RWPE2 (cell line): ENCODE measurements at regions not wholly inside any gene's neighbourhood (a gene's known extent, or its start where the extent isn't known, plus 50 kb on each side); places are given as distances from the start of the nearest gene placed in this dataset.
A peak's percentile ranks its signal among the peaks of the same experiment; 100 is the strongest.

ENCODE experiments used
- ATAC-seq: fragments of 200-7000 bp; cut with Tn5 transposase; 3 replicates; pipeline ENCODE4 v1.9.1; 2021; ENCODE audit warnings: low read depth
- DNase-seq: peaks from one replicate; pipeline ENCODE4 v3.0.0-alpha.2; 2020; ENCODE audit warnings: low spot score
- H3K27ac ChIP-seq: fragments of 450-650 bp; 2 replicates; pipeline ENCODE4 v1.5.1; 2017; ENCODE audit warnings: mild to moderate bottlenecking; ENCODE audit not compliant: poor library complexity, severe bottlenecking
- H3K27me3 ChIP-seq: fragments of 250-450 bp; sonication (Bioruptor Pico); 2 replicates; pipeline ENCODE4 v1.5.1; 2021; ENCODE audit warnings: mild to moderate bottlenecking, moderate library complexity; ENCODE audit not compliant: insufficient read depth, poor library complexity, severe bottlenecking
- H3K36me3 ChIP-seq: fragments of 250-450 bp; sonication (Bioruptor Pico); 2 replicates; pipeline ENCODE4 v1.5.1; 2020; ENCODE audit warnings: low read depth, mild to moderate bottlenecking, moderate library complexity
- H3K4me1 ChIP-seq: fragments of 250-450 bp; sonication (Bioruptor Pico); 2 replicates; pipeline ENCODE4 v1.5.1; 2021; ENCODE audit warnings: mild to moderate bottlenecking, moderate library complexity; ENCODE audit not compliant: insufficient read depth, poor library complexity, severe bottlenecking
- H3K4me3 ChIP-seq: fragments of 250-450 bp; sonication (Bioruptor Pico); 2 replicates; pipeline ENCODE4 v1.5.1; 2021; ENCODE audit warnings: mild to moderate bottlenecking, moderate library complexity; ENCODE audit not compliant: severe bottlenecking
- H3K9me3 ChIP-seq: fragments of 250-450 bp; sonication (Bioruptor Pico); 2 replicates; pipeline ENCODE4 v1.5.1; 2021; ENCODE audit warnings: mild to moderate bottlenecking, moderate library complexity; ENCODE audit not compliant: severe bottlenecking
- TF ChIP-seq, protein P1 (sequence below): fragments of 450-650 bp; IDR thresholded peaks from one replicate; pipeline ENCODE4 v1.5.1; 2017; ENCODE audit warnings: mild to moderate bottlenecking, moderate library complexity; ENCODE audit not compliant: poor library complexity, severe bottlenecking

DNA sequence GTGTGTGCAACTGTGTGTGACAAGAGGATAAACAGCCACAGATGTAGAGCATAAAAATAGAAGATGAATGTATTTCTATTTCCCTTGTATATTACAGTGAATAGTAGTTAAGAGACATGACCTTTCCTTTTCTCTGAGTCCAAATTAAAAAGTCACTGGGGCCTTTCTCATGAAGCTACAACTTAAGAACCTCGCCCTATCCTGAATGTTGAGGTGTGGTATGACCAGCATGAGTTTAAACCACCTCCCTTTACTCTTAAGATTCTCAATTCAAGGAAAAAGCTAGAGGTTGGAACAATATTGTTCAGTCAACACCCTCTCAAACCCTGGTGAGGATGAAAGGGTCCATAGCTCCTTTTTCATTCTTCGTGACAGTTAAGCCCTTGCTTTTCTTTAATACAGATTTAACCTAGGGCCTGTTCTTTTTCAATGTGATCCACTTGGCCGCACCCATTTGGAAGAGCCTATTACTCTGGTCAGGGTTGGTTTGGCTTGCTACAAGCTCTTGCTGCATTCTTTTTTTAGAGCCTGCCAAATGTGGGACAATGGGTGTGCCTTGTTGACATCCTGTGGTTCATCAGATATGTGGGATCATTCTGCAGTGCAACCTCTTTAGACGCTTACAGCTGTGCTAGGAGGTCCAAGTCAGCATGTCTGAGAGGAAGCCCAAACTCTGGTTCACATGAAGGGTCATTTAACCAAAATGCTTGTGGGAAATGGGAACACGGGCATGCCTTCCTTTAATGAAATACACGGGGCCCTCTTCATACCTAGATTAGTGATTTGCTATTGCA, 290.0 kb downstream of the HAO1 start:
- H3K36me3 ChIP-seq: no peaks in the 10 kb centered on the region
- DNase-seq: no peak
- H3K4me3 ChIP-seq: no peak overlapping the region
- H3K9me3 ChIP-seq: no peaks in the 10 kb centered on the region
- H3K27ac ChIP-seq: no peak overlapping the region
- TF ChIP-seq, protein P1, sequence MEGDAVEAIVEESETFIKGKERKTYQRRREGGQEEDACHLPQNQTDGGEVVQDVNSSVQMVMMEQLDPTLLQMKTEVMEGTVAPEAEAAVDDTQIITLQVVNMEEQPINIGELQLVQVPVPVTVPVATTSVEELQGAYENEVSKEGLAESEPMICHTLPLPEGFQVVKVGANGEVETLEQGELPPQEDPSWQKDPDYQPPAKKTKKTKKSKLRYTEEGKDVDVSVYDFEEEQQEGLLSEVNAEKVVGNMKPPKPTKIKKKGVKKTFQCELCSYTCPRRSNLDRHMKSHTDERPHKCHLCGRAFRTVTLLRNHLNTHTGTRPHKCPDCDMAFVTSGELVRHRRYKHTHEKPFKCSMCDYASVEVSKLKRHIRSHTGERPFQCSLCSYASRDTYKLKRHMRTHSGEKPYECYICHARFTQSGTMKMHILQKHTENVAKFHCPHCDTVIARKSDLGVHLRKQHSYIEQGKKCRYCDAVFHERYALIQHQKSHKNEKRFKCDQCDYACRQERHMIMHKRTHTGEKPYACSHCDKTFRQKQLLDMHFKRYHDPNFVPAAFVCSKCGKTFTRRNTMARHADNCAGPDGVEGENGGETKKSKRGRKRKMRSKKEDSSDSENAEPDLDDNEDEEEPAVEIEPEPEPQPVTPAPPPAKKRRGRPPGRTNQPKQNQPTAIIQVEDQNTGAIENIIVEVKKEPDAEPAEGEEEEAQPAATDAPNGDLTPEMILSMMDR: no peak
- H3K27me3 ChIP-seq: no peaks in the 10 kb centered on the region
- no peaks in the 10 kb centered on the region for H3K4me1 ChIP-seq
- no peak for ATAC-seq

DNA sequence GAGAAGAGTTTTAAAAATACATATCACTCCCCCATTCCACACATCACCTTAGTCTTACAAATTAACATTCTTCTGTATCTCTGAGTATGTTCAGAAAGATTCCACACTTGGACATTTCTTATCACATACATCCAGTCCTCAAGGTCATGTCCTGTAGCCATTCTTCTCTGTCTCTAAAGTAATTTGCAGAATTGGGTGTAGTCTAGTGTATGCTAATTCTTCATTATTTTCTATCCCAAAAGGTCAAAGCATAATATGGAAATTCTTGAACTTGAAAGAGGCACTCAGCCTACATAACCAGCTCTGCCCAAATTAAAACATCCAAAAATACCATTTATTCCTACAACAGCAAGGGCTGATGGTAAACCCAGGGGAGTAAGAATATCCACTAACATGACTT, 286.0 kb downstream of the HAO1 start:
- TF ChIP-seq, protein P1: no peak
- DNase-seq (no peak), ATAC-seq (no peak)
- no peaks in the 10 kb centered on the region for H3K9me3 ChIP-seq
- no peak overlapping the region for H3K27ac ChIP-seq
- peaks cover 11% of the 10 kb centered on the region for H3K4me1 ChIP-seq
- H3K27me3 ChIP-seq: no peaks in the 10 kb centered on the region
- no peaks in the 10 kb centered on the region for H3K36me3 ChIP-seq
- no peak overlapping the region for H3K4me3 ChIP-seq

DNA sequence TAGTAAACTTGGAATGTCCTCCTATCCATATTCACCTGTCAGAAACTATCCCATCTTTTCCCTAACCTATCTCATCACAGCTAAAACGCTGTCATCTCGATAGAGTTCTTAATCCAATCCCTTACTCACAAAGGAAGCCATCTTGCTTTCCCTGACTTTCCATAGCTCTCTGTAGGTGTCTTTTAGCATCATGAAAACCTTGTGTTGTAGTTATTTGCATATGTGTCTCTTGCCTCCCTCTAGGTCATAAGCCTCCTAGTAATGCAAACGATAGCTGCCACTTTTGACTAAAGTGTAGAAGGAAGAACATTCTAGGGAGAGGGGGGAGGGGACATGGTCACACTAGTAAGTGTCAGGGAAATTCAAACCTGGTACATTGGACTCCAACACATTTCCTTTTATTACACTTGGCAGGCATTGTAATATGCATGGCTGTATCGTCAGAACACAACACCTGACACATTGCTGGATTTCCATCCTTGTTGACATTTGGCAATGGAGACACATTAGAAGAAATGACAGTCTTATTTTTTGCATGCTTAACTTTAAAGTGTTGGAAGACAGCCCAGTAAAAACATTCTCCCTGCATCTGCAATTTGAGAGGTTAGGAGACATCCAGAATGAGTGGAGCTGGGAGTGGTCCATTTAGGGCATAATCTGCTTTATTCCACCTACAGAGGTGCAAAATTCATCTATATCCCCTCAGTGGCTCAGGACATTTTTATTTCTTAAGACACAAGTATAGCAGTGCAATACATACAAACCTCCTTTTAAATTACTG, 283.4 kb downstream of the HAO1 start:
- TF ChIP-seq, protein P1: no peak
- Histone ChIP-seq H3K9me3 (no peaks in the 10 kb centered on the region), H3K27me3 (no peaks in the 10 kb centered on the region), H3K4me3 (no peak overlapping the region), H3K27ac (peak overlapping the region; percentile 15), H3K4me1 (peaks cover 11% of the 10 kb centered on the region), H3K36me3 (no peaks in the 10 kb centered on the region)
- DNase-seq (no peak), ATAC-seq (no peak)

DNA sequence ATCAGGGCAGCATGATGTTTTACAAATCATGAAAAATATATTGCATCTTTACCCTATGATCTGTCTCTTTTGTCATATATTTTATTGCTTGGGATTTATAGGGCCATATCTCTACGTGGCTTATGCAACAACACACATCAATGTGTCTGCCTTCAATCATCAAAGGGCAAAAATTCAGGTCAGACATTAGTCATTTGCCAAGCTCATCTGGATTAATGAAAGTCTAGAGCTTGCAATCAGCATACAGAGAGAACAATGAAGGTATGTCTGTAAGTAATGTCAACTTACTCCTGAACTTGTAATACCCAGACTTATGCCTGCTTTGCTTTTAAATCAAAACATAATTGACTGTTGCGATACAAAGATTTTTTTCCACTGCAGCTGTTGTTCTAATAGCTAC, 282.7 kb downstream of the HAO1 start:
- H3K4me3 ChIP-seq: no peak overlapping the region
- ATAC-seq: peak; percentile 84

More for the DNA sequence above, 282.7 kb downstream of the HAO1 start:
- TF ChIP-seq, protein P1: no peak
- DNase-seq: no peak
- peaks cover 11% of the 10 kb centered on the region for H3K4me1 ChIP-seq
- H3K36me3 ChIP-seq: no peaks in the 10 kb centered on the region
- peak overlapping the region; percentile 15 for H3K27ac ChIP-seq
- no peaks in the 10 kb centered on the region for H3K9me3 ChIP-seq
- no peaks in the 10 kb centered on the region for H3K27me3 ChIP-seq
